Fibroblast of lung (primary cell): ENCODE measurements at regions not wholly inside any gene's neighbourhood (a gene's known extent, or its start where the extent isn't known, plus 50 kb on each side); places are given as distances from the start of the nearest gene placed in this dataset.

Experiments used
- EZH2 ChIP-seq: IDR thresholded peaks from 2 replicates; pipeline ENCODE4 v1.5.1; 2012; ENCODE audit warnings: low read length, control low read depth, mild to moderate bottlenecking; ENCODE audit errors: missing control alignments
- TF ChIP-seq, protein P1 (sequence below), 2 donors: IDR thresholded peaks in 1 of 2; conservative IDR thresholded peaks in 1 of 2; 1 replicate in 1 of 2; 2 replicates in 1 of 2; pipeline ENCODE4 v1.5.1; 2011 to 2012; ENCODE audit warnings: low read length in 2 of 2, control low read depth in 1 of 2, inconsistent platforms in 1 of 2, low read depth in 1 of 2, mild to moderate bottlenecking in 1 of 2

DNA sequence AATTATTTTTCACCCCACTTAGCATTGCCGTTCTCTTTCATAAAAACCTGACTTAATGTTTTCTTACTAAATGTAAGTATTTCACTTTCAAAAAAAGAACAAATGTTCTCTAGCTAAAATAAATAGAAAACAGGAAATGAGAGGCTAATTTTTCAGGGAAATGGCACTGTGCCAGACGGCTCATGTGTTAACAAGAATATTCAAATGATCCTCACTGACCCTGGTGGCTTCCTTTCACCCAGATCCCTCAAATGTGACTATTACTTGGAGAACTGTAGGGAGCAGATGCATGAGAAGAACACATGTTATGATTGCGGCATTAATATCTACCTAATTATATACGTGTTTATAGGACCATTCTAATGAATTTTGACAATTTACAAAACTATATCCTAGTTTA, 827.7 kb downstream of the SOCS6 start:
- TF ChIP-seq, protein P1, sequence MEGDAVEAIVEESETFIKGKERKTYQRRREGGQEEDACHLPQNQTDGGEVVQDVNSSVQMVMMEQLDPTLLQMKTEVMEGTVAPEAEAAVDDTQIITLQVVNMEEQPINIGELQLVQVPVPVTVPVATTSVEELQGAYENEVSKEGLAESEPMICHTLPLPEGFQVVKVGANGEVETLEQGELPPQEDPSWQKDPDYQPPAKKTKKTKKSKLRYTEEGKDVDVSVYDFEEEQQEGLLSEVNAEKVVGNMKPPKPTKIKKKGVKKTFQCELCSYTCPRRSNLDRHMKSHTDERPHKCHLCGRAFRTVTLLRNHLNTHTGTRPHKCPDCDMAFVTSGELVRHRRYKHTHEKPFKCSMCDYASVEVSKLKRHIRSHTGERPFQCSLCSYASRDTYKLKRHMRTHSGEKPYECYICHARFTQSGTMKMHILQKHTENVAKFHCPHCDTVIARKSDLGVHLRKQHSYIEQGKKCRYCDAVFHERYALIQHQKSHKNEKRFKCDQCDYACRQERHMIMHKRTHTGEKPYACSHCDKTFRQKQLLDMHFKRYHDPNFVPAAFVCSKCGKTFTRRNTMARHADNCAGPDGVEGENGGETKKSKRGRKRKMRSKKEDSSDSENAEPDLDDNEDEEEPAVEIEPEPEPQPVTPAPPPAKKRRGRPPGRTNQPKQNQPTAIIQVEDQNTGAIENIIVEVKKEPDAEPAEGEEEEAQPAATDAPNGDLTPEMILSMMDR (conservative IDR thresholded peaks at IDR 0.05 in 1 of 2, IDR thresholded peaks at IDR 0.05 in 1 of 2; ENCODE audit: low read depth in 1 of 2, low read length in 2 of 2) = no peak
- no peak for TF ChIP-seq EZH2
